NCI-H146 (cell line): ENCODE measurements at regions not wholly inside any gene's neighbourhood (a gene's known extent, or its start where the extent isn't known, plus 50 kb on each side); places are given as distances from the start of the nearest gene placed in this dataset.
A peak's percentile ranks its signal among the peaks of the same experiment; 100 is the strongest.

Source experiments
- DNase-seq: peaks from one replicate; lab custom pipeline; 2025; lab: John Stamatoyannopoulos, UW

DNA sequence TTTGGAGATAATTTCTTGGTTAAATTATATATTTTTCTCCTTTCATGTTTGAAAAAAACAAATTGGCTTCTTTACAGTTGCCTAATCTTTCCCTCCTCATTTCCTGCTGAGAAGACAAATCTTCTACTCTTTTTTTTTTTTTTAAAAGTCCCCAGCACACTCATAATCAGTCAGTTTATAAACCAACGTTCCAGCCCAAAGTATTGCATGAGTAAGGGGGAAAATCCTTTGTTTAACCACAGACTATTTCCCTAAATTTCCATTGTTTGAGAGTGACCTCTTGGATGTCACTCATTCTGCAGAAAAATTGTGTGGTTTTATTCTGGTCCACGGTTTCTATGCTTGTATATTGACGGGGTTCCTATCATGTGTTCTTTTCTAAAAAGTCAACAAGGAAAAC, 55.1 kb upstream of the TLR4 start:
- DNase-seq = no peak

- no peak for DNase-seq
Measured at GRCh38 chr9:117644932-117645636, 59.1 kb upstream of the TLR4 start.

DNA sequence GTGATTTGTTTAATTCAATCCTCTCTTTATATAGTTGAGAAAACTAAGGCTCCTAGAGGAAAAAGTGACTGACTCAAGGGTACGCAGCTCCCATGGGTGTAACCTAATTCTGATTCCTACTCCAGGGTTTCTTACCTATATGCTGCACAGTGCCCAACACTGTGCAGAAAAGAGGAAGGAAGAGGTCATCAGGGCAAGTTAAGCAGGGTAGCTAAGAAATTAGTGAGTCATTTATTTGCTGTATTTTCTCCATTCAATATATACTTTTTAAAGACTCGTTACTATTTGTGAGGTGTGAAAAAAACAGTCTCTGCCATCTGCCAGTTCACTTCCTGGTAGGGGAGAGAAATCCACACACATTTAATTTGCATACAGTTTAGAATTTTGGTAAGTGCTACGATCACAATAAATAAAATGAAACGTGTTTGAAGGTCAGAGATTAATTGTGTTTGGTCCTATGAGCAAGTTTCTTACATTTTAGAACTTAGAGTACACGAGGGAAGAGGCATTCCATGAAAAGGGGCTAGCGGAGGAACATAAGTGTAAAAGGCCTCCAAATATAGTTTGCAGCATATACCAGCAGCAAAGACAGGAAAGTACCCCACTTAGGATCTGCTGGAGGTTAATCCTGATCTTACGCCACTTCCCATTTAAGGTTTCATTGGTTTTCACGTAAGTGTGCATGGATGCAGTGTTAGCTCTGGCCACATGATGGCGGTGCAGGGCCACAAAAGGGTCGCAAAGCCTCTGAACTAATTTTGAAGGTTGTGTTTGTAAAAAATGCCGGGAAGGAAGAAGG, 59.9 kb upstream of the TLR4 start:
- peak; percentile 57 for DNase-seq

- DNase-seq = peak; percentile 19
Measured at GRCh38 chr9:117643288-117643654, 60.9 kb upstream of the TLR4 start.

GRCh38 chr9:117642571-117643287, 61.5 kb upstream of the TLR4 start:
- peak; percentile 27 for DNase-seq

DNA sequence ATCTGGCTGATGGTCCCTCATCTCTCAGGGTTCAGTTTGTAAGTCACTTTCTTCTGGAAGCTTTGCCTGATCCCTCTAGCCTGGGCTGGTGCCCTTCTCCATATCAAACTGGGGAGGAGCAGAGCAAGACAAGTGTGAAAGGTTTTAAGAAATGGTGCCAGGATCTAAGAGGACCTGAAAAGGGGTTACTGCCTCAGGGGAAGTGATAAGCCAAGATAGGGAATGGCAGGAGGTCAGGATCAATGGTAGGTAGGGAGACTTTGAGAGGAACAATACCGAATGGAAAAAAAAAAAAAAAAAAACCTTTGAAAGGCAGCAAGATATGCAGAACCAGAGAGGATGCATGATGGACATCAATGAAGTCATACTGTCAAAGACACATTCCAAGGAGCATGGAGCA, 67.5 kb upstream of the TLR4 start:
- DNase-seq = no peak

- DNase-seq = no peak
Measured at GRCh38 chr9:117625154-117625553, 79.0 kb upstream of the TLR4 start.

- DNase-seq = no peak
Measured at GRCh38 chr9:117624106-117624505, 80.1 kb upstream of the TLR4 start.

DNA sequence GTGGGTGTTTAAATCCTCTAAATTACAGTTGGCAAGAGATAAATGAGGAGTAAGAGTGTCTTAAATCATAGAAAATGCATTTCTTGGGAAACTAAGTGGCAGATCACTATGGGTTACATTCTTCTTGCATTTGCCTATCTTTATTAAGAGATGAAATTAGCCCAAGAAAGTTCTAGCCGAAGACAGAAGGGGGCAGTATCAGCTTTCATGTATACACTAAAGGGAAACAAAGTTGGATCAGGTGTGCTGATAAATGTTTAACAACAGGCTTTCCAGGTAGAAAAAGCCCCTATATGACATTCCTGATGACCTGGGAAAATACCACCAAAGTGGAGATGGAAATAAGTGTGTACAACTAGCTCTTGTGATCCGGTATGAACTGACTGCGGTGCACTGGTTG, 81.9 kb upstream of the TLR4 start:
- no peak for DNase-seq

DNA sequence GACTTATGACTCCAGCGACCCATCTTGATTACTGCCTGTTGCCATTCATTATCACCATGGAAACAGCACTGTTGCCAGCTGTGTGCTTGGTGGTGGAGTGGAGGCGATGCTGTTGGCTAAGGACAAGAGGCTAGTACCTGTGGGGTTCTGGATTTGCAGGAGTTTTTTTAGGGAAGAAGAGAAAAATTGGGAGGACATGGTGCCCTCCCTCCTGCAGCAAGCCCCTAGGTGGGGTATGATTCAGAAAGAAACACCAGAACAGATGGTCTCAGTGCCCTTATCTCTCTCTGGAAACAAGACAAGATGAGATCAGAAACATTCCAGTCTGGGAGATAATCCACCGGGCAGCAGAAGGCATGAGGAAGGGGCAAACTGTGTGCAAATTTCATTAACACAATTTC, 87.8 kb upstream of the TLR4 start:
- peak; percentile 70 for DNase-seq

DNA sequence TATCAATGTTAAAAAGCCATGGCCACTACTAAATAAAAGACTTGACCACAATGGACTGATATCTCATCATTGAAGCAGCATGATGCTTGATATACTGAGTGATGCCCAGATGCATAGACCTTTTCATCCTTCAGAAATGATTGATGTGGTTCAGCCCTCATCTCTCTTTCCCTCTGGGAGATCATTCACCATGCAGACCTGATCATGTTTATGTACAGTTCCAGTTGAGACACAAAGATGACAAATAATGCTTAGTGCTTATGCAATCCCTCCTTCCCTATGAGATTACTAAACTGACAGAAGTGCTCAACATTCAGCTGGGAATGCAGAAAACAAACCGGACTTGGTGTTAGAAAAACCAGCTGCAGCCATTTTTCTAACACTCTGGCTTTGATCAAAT, 91.9 kb upstream of the TLR4 start:
- no peak for DNase-seq

DNA sequence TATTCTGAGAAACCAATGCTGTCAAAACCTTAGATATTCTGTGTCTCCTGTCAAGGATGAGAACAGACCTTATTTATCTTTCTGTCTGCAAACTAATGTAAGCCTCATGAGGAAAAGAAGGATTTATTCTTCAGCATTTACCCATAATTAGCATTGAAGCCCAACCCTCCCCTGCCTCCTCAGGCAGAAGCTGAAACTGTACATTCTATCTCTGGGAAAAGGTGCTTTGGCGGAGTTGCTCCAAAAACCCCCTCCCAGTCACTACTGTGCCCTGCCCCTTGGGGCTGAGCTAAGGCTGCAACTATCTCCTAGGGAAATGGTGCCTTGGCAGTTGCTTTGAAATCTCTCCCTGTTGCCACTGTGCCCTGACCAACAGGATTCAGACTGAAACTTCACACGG, 106.2 kb upstream of the TLR4 start:
- no peak for DNase-seq

- DNase-seq = peak; percentile 81
Measured at GRCh38 chr9:117596678-117597077, 107.5 kb upstream of the TLR4 start.

DNA sequence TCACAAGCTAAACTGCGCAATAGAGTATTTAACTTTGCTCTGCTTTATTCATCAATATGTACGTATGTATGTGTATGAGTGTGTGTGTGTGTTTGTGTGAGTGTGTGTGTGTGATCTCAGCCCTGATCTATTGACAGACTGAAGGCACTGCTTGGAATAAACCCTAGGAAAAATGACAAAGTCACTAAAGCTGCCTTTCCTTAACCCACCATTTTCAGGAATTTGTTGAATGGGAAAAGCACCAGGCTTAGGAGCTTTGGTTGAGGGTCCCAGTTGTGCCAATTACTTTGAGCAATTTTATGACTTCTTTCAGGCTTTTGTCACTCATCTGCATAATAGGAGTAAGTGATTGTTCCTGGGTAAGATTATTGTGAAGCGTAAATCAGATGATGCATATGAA, 108.6 kb upstream of the TLR4 start:
- no peak for DNase-seq

- no peak for DNase-seq
Measured at GRCh38 chr9:117587263-117587662, 116.9 kb upstream of the TLR4 start.

GRCh38 chr9:117574099-117574498, 130.1 kb upstream of the TLR4 start:
- DNase-seq = no peak

DNA sequence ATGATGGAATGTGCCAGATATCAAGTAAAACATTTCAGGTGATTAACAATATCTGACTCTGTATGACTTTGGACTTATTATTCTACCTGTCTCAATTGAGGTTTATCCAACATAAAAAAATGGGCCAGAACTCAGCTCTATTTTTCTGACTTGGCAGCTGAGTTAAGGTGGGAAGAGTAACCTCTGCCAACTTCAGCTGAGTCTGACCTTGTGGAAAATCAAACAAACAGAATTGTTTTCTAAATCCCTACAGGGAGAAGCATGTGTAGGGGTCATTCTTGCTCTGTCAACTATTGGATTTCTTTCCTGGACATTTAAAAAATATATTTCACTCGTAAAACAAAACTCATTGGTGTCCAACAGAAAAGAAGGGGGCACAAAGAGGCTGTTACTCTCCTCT, 139.4 kb upstream of the TLR4 start:
- no peak for DNase-seq

DNA sequence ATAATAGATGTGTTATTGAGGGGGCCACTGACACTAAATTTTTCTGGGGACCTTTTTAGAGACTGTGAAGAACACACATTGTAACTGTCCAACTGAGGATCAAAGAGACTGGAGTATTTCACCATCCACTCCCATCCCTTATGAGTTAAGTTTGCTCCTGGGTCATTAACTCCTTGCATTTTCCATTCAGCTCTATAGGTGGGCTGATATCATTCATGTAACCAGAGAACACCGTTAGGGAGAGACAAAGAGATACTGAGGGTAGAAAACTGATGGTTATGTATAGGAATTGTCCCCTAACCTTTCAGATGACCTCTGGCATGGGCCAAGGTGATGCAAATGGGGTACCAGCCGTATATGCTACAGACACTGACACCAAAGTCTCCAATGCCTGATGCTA, 142.4 kb upstream of the TLR4 start:
- DNase-seq = no peak

GRCh38 chr9:117555964-117556629, 141.2 kb upstream of the ASTN2 start:
- DNase-seq = peak; percentile 49

DNA sequence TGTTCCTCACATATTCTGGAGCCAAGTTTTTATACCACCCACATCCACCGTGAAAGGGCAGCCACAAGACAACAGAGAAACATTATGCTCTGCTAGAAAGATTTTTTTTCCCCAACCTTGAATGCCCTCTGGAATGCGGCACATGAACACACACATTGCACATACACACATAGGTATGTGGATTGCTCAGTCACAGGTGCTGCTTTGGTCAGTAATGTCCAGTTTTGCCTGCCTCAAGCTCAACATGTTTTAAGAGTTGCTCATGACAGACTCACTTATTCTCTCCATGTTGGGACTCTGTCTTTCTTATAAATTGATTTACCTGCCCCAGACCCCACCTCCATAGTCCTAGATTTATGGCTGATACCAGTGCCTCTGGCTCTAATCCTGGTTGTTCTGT, 138.0 kb upstream of the ASTN2 start:
- DNase-seq = no peak

DNA sequence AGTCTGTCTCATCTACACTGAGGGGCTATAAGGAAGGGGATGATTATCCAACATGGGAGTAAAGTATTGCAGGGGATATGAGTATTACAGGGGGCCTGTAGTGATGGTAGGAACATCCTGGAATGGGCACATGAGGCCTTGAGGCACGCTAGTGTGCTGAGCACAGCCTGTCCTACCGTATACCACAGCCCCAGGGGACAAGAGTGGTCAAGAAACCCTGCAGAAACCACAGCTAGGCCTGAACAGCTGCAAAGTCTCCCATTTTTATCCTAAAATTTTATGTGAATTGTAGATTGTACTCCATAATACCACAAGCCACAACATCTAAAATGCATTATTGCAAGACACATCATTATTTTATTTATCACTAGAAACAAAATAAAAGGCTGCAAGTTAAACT, 136.3 kb upstream of the ASTN2 start:
- DNase-seq = no peak

- DNase-seq = no peak
Measured at GRCh38 chr9:117549444-117549843, 134.6 kb upstream of the ASTN2 start.

DNA sequence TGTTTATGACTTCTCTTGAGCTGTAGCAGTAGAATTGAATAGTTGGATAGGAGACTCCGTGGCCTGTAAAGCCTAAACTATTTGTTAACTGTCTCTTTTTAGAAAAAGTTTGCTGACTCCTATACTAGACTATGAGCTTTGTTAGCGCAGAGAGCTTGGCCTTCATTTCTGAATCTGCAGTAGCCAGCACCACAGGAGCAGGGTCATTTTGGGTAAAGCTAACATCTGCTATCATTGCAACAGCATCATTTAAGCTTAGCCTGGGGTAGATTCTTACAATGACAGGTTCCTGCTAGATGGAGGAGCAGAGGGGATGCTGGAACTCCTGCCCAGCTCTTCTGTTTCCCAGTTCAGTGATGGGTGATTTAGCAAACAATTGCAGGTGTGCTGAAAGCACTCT, 133.7 kb upstream of the ASTN2 start:
- peak; percentile 23 for DNase-seq
